ENCODE measurements at regions not wholly inside any gene's neighbourhood (a gene's known extent, or its start where the extent isn't known, plus 50 kb on each side); places are given as distances from the start of the nearest gene placed in this dataset.

DNA sequence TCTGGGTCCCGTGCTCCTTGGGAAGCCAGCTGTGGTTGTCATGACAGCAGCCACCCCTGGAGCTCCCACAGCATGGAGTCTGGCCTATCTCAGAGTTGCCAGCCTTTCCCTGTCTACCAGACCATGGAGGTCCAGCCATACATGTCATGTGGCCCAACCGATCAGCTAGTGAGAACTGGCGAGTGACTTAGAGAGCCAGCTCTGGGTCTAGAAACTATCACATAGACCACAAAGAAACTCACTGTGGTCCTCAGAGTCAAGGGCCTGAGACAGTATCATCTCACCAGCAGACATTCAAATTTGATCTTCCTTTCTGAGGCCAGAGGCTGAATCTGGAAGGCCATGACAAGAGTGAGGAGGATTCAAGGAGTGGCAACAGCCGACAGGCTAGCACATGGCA, 223.3 kb upstream of the GPR26 start:
- POLR2A ChIA-PET: no interaction called here
- TF ChIP-seq EZH2 (IDR thresholded peaks at IDR 0.05; ENCODE audit: borderline replicate concordance, low read depth, low read length, severe bottlenecking): no peak
- TF ChIP-seq, protein P1, sequence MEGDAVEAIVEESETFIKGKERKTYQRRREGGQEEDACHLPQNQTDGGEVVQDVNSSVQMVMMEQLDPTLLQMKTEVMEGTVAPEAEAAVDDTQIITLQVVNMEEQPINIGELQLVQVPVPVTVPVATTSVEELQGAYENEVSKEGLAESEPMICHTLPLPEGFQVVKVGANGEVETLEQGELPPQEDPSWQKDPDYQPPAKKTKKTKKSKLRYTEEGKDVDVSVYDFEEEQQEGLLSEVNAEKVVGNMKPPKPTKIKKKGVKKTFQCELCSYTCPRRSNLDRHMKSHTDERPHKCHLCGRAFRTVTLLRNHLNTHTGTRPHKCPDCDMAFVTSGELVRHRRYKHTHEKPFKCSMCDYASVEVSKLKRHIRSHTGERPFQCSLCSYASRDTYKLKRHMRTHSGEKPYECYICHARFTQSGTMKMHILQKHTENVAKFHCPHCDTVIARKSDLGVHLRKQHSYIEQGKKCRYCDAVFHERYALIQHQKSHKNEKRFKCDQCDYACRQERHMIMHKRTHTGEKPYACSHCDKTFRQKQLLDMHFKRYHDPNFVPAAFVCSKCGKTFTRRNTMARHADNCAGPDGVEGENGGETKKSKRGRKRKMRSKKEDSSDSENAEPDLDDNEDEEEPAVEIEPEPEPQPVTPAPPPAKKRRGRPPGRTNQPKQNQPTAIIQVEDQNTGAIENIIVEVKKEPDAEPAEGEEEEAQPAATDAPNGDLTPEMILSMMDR (IDR thresholded peaks at IDR 0.05; ENCODE audit: extremely low read depth in 1 of 2, insufficient read depth in 1 of 2, low read depth in 1 of 2, low read length in 2 of 2): no peak
- no peak for TF ChIP-seq JUN (IDR thresholded peaks at IDR 0.05; ENCODE audit: borderline replicate concordance, insufficient read depth, insufficient read length, low read depth)
- TF ChIP-seq POLR2AphosphoS5 (IDR thresholded peaks at IDR 0.05; ENCODE audit: insufficient read depth, low read depth, low read length): no peak
- TF ChIP-seq FOS (IDR thresholded peaks at IDR 0.05; ENCODE audit: borderline replicate concordance, insufficient read depth, low read length): no peak
- TF ChIP-seq, protein P2, sequence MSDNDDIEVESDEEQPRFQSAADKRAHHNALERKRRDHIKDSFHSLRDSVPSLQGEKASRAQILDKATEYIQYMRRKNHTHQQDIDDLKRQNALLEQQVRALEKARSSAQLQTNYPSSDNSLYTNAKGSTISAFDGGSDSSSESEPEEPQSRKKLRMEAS (IDR thresholded peaks at IDR 0.05; ENCODE audit: insufficient read depth, insufficient read length): no peak
- no peak for TF ChIP-seq MYC (IDR thresholded peaks at IDR 0.05; ENCODE audit: low read depth, low read length)
- TF ChIP-seq GATA2 (IDR thresholded peaks at IDR 0.05; ENCODE audit: insufficient read depth, insufficient read length, low read depth, low read length): no peak
- TF ChIP-seq POLR2A (IDR thresholded peaks at IDR 0.05; ENCODE audit: low read depth, low read length): no peak
- CTCF ChIA-PET: no interaction called here
- no peaks in the 10 kb centered on the region for H3K9me3 ChIP-seq (replicated peaks; ENCODE audit: control insufficient read depth, insufficient read depth, low read length)
- no peak overlapping the region for H3K27ac ChIP-seq (ENCODE audit: insufficient read depth, low read depth, low read length)
- no peak overlapping the region for H3K9ac ChIP-seq (replicated peaks; ENCODE audit: extremely low read depth, insufficient read depth, low read length)
- H3K4me2 ChIP-seq (ENCODE audit: insufficient read depth, low read length): no peak overlapping the region
- H3K27me3 ChIP-seq (ENCODE audit: control insufficient read depth in 2 of 2, insufficient read depth in 2 of 2, low read length in 2 of 2): no peaks in the 10 kb centered on the region
- H3K79me2 ChIP-seq (ENCODE audit: control insufficient read depth, insufficient read depth, low read length): no peaks in the 10 kb centered on the region
- H3K4me1 ChIP-seq (ENCODE audit: control insufficient read depth, extremely low read depth, insufficient read depth, low read length): no peaks in the 10 kb centered on the region
- no peak for FAIRE-seq
- intact Hi-C loops (cut with micrococcal nuclease): no loop called here
- dilution Hi-C loops (cut with MboI; ENCODE audit: extremely low pct_ligation_motif_present, low sequenced_read_pairs): no loop called here
- H3K9me1 ChIP-seq (replicated peaks; ENCODE audit: control insufficient read depth, extremely low read depth, insufficient read depth, low read length): no peaks in the 10 kb centered on the region
- DNase-seq (ENCODE audit: low read depth, low spot score): no peak
- BruUV-seq (replicated peaks): no TSS peak
- H4K20me1 ChIP-seq (replicated peaks; ENCODE audit: control insufficient read depth, extremely low read depth, insufficient read depth, low read length): no peaks in the 10 kb centered on the region
- H2AFZ ChIP-seq (ENCODE audit: low read depth, low read length): no peak overlapping the region
- H3K36me3 ChIP-seq (ENCODE audit: control insufficient read depth in 2 of 2, extremely low read depth in 1 of 2, insufficient read depth in 2 of 2, low read length in 2 of 2): no peaks in the 10 kb centered on the region
- H3K4me3 ChIP-seq (replicated peaks in 1 of 3; ENCODE audit: insufficient read depth in 1 of 3, low read depth in 1 of 3, low read length in 3 of 3): no peak overlapping the region
